Fibroblast of gingiva (primary cell): ENCODE measurements at regions not wholly inside any gene's neighbourhood (a gene's known extent, or its start where the extent isn't known, plus 50 kb on each side); places are given as distances from the start of the nearest gene placed in this dataset.

Experiments used
- DNase-seq: peaks from one replicate; pipeline ENCODE4 v3.0.0-alpha.2; 2011; ENCODE audit warnings: low read depth

- no peak for DNase-seq
Measured at GRCh38 chr20:57847104-57847503, 137.3 kb upstream of the PMEPA1 start.

- DNase-seq = no peak
Measured at GRCh38 chr20:57844626-57845596, 135.1 kb upstream of the PMEPA1 start.

- DNase-seq = no peak
Measured at GRCh38 chr20:57843941-57844625, 134.3 kb upstream of the PMEPA1 start.

- no peak for DNase-seq
Measured at GRCh38 chr20:57842720-57843119, 132.9 kb upstream of the PMEPA1 start.

GRCh38 chr20:57841297-57841866 lies 131.6 kb upstream of the PMEPA1 start:
- DNase-seq = no peak

- no peak for DNase-seq
Measured at GRCh38 chr20:57840504-57841296, 130.9 kb upstream of the PMEPA1 start.

- DNase-seq = no peak
Measured at GRCh38 chr20:57840066-57840465, 130.3 kb upstream of the PMEPA1 start.

- no peak for DNase-seq
Measured at GRCh38 chr20:57838670-57839151, 128.9 kb upstream of the PMEPA1 start.

- DNase-seq = no peak
Measured at GRCh38 chr20:57837208-57838035, 127.6 kb upstream of the PMEPA1 start.

GRCh38 chr20:57835588-57836455 lies 126.0 kb upstream of the PMEPA1 start:
- DNase-seq = no peak

- DNase-seq = no peak
Measured at GRCh38 chr20:57835074-57835452, 125.2 kb upstream of the PMEPA1 start.

- DNase-seq = no peak
Measured at GRCh38 chr20:57834306-57835073, 124.7 kb upstream of the PMEPA1 start.

GRCh38 chr20:57831993-57832585 lies 122.3 kb upstream of the PMEPA1 start:
- no peak for DNase-seq

GRCh38 chr20:57831326-57831992 lies 121.6 kb upstream of the PMEPA1 start:
- no peak for DNase-seq

GRCh38 chr20:57830515-57830895 lies 120.7 kb upstream of the PMEPA1 start:
- DNase-seq = no peak

GRCh38 chr20:57829805-57830514 lies 120.1 kb upstream of the PMEPA1 start:
- DNase-seq = no peak

- no peak for DNase-seq
Measured at GRCh38 chr20:57829336-57829735, 119.5 kb upstream of the PMEPA1 start.

GRCh38 chr20:57828696-57829095 lies 118.9 kb upstream of the PMEPA1 start:
- DNase-seq = no peak
